Stomach (tissue), 8 donors: ENCODE measurements at regions not wholly inside any gene's neighbourhood (a gene's known extent, or its start where the extent isn't known, plus 50 kb on each side); places are given as distances from the start of the nearest gene placed in this dataset.

Experiments
- DNase-seq, 2 donors: peaks; one replicate each; pipeline versions ENCODE4 v3.0.0 to v3.0.0-alpha.2; 2013 to 2019
- H3K27ac ChIP-seq, 5 donors: fragments of 200-600 bp in 4 of 5; sonication (generic) in 4 of 5; one replicate each; pipeline ENCODE4 v1.5.1; 2013 to 2019; ENCODE audit warnings: mild to moderate bottlenecking in 1 of 5, moderate library complexity in 1 of 5
- H3K27me3 ChIP-seq, 3 donors: fragments of 200-600 bp; sonication (generic); one replicate each; pipeline ENCODE4 v1.5.1; 2017 to 2019; ENCODE audit warnings: mixed run types in 1 of 3
- H3K36me3 ChIP-seq, 4 donors: fragments of 200-600 bp; sonication (generic); 1 replicate in 3 of 4; 2 replicates in 1 of 4; pipeline ENCODE4 v1.5.1; 2016 to 2019
- H3K4me1 ChIP-seq, 4 donors: fragments of 200-600 bp; sonication (generic); one replicate each; pipeline ENCODE4 v1.5.1; 2016 to 2019
- H3K4me3 ChIP-seq, 4 donors: fragments of 200-600 bp; sonication (generic) in 3 of 4; one replicate each; pipeline ENCODE4 v1.5.1; 2016 to 2019; ENCODE audit warnings: mild to moderate bottlenecking in 1 of 4
- H3K9me3 ChIP-seq, 4 donors: fragments of 200-600 bp; sonication (generic); one replicate each; pipeline ENCODE4 v1.5.1; 2016 to 2019
- CTCF ChIP-seq, 7 experiments: fragments of 450-650 bp in 4 of 7; fragments of 200-600 bp in 3 of 7; sonication (generic) in 3 of 7; IDR thresholded peaks; one replicate each; pipeline ENCODE4 v1.5.1; 2016 to 2019; ENCODE audit warnings: antibody characterized with exemption in 7 of 7, control low read depth in 2 of 7, mild to moderate bottlenecking in 1 of 7
- EP300 ChIP-seq: sonication (generic); formaldehyde crosslinking; IDR thresholded peaks from one replicate; pipeline ENCODE4 v1.6.1; 2017; ENCODE audit warnings: antibody characterized with exemption
- POLR2A ChIP-seq, 4 donors: fragments of 450-650 bp; IDR thresholded peaks; one replicate each; pipeline ENCODE4 v1.6.1; 2016; ENCODE audit warnings: antibody characterized with exemption in 4 of 4, control low read depth in 2 of 4, mild to moderate bottlenecking in 1 of 4, moderate library complexity in 1 of 4
- POLR2AphosphoS5 ChIP-seq, 3 donors: sonication (generic); formaldehyde crosslinking; IDR thresholded peaks; one replicate each; pipeline ENCODE4 v1.6.1; 2016; ENCODE audit warnings: antibody characterized with exemption in 3 of 3
- WGBS, 5 donors: extraction: QIAGEN DNeasy Blood & Tissue Kit in 3 of 5; methylation state at CpG; one replicate each; pipeline versions ENCODE4 v1.1.5 to v1.1.7; 2013 to 2018; 5-methylcytosine and 5-hydroxymethylcytosine counted together
- intact Hi-C: fragments of 100-400 bp; cut with DNase I; formaldehyde crosslinking; loops from one replicate; pipeline ENCODE4 v1.15.1; 2023; ENCODE audit warnings: low total_unique reads
- donor health status: healthy with polysubstance abuse.
- donor health status: Bipolar disorder and iron deficiency.
- donor health status: healthy.

DNA sequence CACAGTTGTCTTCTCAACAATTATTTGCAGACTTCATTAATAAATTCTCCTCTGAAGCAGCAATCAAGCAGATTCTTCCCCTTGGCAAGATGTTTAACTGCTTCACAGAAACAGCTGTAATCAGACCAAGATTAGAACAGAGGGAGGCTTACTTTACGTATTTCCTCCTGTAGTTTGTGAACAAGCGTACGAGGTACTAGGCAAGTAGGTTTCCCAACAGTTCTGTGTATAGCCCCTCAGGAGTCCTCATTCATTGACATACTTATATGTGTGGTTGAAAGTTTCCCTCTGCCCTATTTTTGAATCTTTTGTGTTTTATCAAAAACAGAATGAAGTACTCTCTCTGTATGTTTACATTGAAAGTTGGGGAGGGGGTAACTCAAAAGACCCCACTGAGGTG is 128.0 kb downstream of the SPATA31D1 start:
- H3K36me3 ChIP-seq = no peaks in the 10 kb centered on the region
- H3K4me1 ChIP-seq = peaks cover 0 to 12% (median 0%) of the 10 kb centered on the region in 4 donors
- no peaks in the 10 kb centered on the region for H3K9me3 ChIP-seq
- no peak overlapping the region for H3K4me3 ChIP-seq
- intact Hi-C loops = no loop called here
- no peaks in the 10 kb centered on the region for H3K27me3 ChIP-seq
- no peak overlapping the region for H3K27ac ChIP-seq
- no peak for TF ChIP-seq POLR2AphosphoS5 (IDR thresholded peaks at IDR 0.05)
- DNase-seq = no peak
- 32 to 52% (median 45%) methylated on average over 3 of the region's 3 CpGs for WGBS, 5 donors

DNA sequence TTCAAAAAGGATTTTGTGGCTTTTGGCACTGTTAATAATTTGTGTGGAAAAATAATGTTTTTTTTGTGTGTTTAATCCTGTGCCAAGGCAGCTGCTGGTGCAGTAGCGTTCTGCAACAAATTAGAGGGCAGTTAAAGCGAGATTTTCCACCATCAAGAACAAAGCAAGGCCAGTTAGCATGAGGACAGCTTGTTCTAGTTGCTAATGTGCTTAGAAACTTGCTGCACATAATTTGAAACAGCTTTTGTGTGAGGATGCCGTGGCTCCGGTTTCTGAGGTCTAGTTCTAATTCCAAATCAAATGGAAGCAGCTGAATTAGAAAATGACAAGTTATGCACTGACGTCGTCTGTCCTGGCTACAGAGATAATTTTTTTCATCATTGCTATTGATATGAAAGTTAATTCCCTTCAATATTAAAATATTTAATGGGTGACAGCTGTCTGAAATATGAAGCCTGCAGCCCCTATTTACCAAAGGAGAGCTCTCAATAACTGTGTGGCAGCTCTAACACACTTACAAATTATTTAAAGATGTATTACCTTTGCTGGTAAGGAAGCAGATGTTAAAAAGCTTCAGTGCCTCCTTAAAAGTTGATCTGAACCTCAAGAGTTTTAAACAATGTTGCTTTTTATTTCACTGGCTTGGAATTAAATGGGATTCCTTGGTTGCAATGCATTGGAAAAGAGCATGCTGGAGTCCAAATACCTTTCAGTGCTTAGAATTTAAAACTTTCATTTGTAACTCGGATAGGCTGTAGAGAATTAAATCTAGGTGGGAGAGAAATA is 128.6 kb downstream of the SPATA31D1 start:
- intact Hi-C loops = no loop called here
- peak in 1 of 2 donors; percentile 44 for DNase-seq
- Histone ChIP-seq H3K27ac (no peak overlapping the region), H3K36me3 (no peaks in the 10 kb centered on the region), H3K9me3 (no peaks in the 10 kb centered on the region), H3K4me3 (no peak overlapping the region), H3K27me3 (no peaks in the 10 kb centered on the region), H3K4me1 (peaks cover 0 to 12% (median 0%) of the 10 kb centered on the region in 4 donors)
- WGBS, 5 donors = 23 to 42% (median 26%) methylated on average over 7 of the region's 7 CpGs
- TF ChIP-seq CTCF (IDR thresholded peaks at IDR 0.05) (no peak), EP300 (no peak), POLR2A (IDR thresholded peaks at IDR 0.05) (no peak), POLR2AphosphoS5 (IDR thresholded peaks at IDR 0.05) (no peak)

DNA sequence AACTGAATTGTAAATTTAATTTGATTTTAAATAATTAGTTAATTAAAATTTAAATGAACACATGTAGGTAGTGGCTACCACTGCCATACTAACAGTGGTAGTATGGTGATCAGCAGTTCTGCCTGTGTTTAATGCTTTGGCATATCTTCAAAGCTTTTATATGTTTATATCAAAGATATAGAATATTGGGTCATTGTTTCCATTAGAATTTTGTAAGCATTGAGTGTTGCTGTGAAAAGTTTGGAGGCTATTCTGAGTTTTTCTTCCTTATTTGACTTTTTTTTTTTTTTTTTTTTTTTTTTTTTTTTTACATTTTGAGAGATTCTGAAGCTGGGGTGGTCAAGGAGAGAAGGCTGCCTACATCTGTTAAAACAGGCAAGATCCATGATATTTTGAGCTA is 134.2 kb downstream of the SPATA31D1 start:
- no peak overlapping the region for H3K4me3 ChIP-seq
- intact Hi-C loops = no loop called here
- no peaks in the 10 kb centered on the region for H3K27me3 ChIP-seq
- H3K36me3 ChIP-seq = no peaks in the 10 kb centered on the region
- peaks cover 0 to 1% (median 0%) of the 10 kb centered on the region in 4 donors for H3K4me1 ChIP-seq
- no peak overlapping the region for H3K27ac ChIP-seq
- no peaks in the 10 kb centered on the region for H3K9me3 ChIP-seq
- TF ChIP-seq EP300 (no peak), POLR2AphosphoS5 (IDR thresholded peaks at IDR 0.05) (no peak), POLR2A (IDR thresholded peaks at IDR 0.05) (no peak), CTCF (IDR thresholded peaks at IDR 0.05) (no peak)
- no peak for DNase-seq

DNA sequence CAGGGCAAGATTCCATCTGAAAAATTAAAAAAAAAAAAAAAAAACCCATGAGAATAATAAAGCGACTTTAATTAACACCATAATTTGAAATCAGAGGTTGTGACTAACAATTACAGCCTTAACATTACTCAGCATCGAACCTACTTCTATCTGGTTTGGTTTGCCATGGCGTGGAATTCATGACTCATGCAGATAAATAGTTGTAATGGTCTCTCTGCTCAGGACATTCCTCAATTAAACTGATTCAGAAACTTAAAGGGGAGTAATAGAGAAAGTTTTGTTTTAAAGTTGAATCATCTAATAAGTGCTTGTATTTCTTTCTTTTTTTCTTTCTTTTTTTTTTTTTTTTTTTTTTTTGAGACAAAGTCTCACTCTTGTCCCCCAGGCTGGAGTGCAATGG is 135.5 kb downstream of the SPATA31D1 start:
- Histone ChIP-seq H3K4me3 (no peak overlapping the region), H3K27me3 (no peaks in the 10 kb centered on the region), H3K27ac (no peak overlapping the region), H3K4me1 (no peaks in the 10 kb centered on the region), H3K9me3 (no peaks in the 10 kb centered on the region), H3K36me3 (no peaks in the 10 kb centered on the region)
- no peak for TF ChIP-seq POLR2A (IDR thresholded peaks at IDR 0.05)
- TF ChIP-seq POLR2AphosphoS5 (IDR thresholded peaks at IDR 0.05) = no peak
- no peak for TF ChIP-seq CTCF (IDR thresholded peaks at IDR 0.05)
- TF ChIP-seq EP300 = no peak
- DNase-seq = no peak
- WGBS, 5 donors = 72 to 81% (median 77%) methylated on average over 3 of the region's 3 CpGs
- intact Hi-C loops = no loop called here

GRCh38 chr9:82126256-82126655 is 137.7 kb downstream of the SPATA31D1 start:
- H3K4me1 ChIP-seq = no peaks in the 10 kb centered on the region
- no peaks in the 10 kb centered on the region for H3K9me3 ChIP-seq
- H3K27ac ChIP-seq = no peak overlapping the region
- no peak for DNase-seq
- H3K4me3 ChIP-seq = no peak overlapping the region
- WGBS, 5 donors = 48 to 68% (median 61%) methylated on average over 3 of the region's 3 CpGs
- intact Hi-C loops = no loop called here
- H3K36me3 ChIP-seq = no peaks in the 10 kb centered on the region
- TF ChIP-seq EP300 (no peak), CTCF (IDR thresholded peaks at IDR 0.05) (no peak), POLR2AphosphoS5 (IDR thresholded peaks at IDR 0.05) (no peak), POLR2A (IDR thresholded peaks at IDR 0.05) (no peak)
- no peaks in the 10 kb centered on the region for H3K27me3 ChIP-seq
